ENCODE measurements at regions not wholly inside any gene's neighbourhood (a gene's known extent, or its start where the extent isn't known, plus 50 kb on each side); places are given as distances from the start of the nearest gene placed in this dataset.

DNA sequence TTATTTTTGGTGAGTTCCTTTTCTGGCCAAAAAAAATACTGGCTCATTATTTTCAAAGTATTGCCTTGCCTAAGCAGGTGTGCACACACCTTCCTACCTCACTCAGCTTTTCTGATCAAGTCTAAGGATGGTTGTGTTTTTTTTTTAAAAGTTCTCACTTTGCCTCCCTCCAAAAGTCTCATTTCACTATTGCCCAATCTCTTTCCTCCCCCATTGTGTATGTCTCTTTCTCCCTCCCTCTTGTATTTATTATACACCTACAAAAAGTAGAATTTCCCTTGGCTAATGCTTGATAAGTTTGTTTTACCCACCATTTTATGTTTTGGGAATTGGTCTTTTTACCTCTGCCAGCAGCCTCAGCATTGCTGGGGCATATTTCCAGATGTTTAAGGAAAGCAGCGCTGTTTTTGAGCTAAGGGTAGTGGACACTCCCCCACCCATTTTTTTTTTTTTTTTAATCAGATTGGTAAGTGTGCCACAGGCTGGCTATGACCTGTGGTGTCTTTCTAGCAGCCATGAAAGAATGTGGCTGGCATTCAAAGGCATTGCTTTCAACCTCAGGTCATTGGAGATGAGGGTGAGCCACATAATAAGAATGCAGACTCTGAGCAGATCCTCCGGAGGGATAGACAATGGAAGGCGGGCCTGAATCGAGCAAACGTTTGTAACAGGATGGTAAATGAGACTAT lies 668.6 kb downstream of the UTRN start:
- intact Hi-C loops (cut with DNase I, micrococcal nuclease), result no loop called here
- TF ChIP-seq, protein P1, sequence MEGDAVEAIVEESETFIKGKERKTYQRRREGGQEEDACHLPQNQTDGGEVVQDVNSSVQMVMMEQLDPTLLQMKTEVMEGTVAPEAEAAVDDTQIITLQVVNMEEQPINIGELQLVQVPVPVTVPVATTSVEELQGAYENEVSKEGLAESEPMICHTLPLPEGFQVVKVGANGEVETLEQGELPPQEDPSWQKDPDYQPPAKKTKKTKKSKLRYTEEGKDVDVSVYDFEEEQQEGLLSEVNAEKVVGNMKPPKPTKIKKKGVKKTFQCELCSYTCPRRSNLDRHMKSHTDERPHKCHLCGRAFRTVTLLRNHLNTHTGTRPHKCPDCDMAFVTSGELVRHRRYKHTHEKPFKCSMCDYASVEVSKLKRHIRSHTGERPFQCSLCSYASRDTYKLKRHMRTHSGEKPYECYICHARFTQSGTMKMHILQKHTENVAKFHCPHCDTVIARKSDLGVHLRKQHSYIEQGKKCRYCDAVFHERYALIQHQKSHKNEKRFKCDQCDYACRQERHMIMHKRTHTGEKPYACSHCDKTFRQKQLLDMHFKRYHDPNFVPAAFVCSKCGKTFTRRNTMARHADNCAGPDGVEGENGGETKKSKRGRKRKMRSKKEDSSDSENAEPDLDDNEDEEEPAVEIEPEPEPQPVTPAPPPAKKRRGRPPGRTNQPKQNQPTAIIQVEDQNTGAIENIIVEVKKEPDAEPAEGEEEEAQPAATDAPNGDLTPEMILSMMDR (IDR thresholded peaks at IDR 0.05), result no peak
- no peak for ATAC-seq (ENCODE audit: poor library complexity)
- Mint-ChIP-seq H3K4me3 (no peak overlapping the region), H3K27me3 (no peaks in the 10 kb centered on the region), H3K27ac (no peak overlapping the region), H3K9me3 (no peaks in the 10 kb centered on the region), H3K36me3 (ENCODE audit: low read depth) (no peaks in the 10 kb centered on the region), H3K4me1 (ENCODE audit: low read depth) (no peaks in the 10 kb centered on the region)
- ChIA-PET CTCF (no interaction called here), POLR2A (no interaction called here)
- Histone ChIP-seq H3K27ac (ENCODE audit: low read depth in 1 of 2, low read length in 2 of 2) (no peak overlapping the region), H3K27me3 (ENCODE audit: control insufficient read depth in 1 of 2, insufficient read depth in 2 of 2, low read length in 2 of 2) (no peaks in the 10 kb centered on the region), H3K9me3 (ENCODE audit: control insufficient read depth in 1 of 2, insufficient read depth in 1 of 2, low read length in 2 of 2) (no peaks in the 10 kb centered on the region), H3K4me1 (ENCODE audit: insufficient read depth, low read length) (no peaks in the 10 kb centered on the region), H3K36me3 (ENCODE audit: insufficient read depth, low read length) (no peaks in the 10 kb centered on the region), H3K4me3 (ENCODE audit: low read length) (no peak overlapping the region)
- DNase-seq, result no peak

DNA sequence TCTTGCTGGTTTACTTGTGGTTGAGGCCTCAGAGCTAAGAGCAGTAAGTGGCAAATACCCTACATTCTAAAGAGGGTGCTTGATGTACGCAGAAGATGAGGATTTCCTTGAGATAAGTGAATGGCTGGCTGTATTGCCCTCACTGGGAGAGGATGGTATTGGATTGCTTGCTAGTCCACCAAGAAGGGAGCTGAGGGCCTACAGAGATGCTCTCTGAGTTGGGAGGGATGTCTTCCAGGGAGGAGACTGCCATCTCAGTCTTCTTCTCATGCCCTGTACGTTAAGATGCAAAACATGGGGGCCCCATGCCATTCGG lies 669.1 kb downstream of the UTRN start:
- no peak overlapping the region for H3K4me3 Mint-ChIP-seq
- H3K36me3 ChIP-seq (ENCODE audit: insufficient read depth, low read length), result no peaks in the 10 kb centered on the region
- H3K36me3 Mint-ChIP-seq (ENCODE audit: low read depth), result no peaks in the 10 kb centered on the region
- no peak for DNase-seq
- no peaks in the 10 kb centered on the region for H3K27me3 Mint-ChIP-seq
- ChIA-PET CTCF (no interaction called here), POLR2A (no interaction called here)
- H3K27ac Mint-ChIP-seq, result no peak overlapping the region
- H3K4me1 Mint-ChIP-seq (ENCODE audit: low read depth), result no peaks in the 10 kb centered on the region
- H3K9me3 Mint-ChIP-seq, result no peaks in the 10 kb centered on the region
- H3K4me3 ChIP-seq (ENCODE audit: low read length), result no peak overlapping the region
- TF ChIP-seq, protein P1 (IDR thresholded peaks at IDR 0.05), result no peak
- H3K27me3 ChIP-seq (ENCODE audit: control insufficient read depth in 1 of 2, insufficient read depth in 2 of 2, low read length in 2 of 2), result no peaks in the 10 kb centered on the region
- H3K27ac ChIP-seq (ENCODE audit: low read depth in 1 of 2, low read length in 2 of 2), result no peak overlapping the region
- no peaks in the 10 kb centered on the region for H3K4me1 ChIP-seq (ENCODE audit: insufficient read depth, low read length)
- intact Hi-C loops (cut with DNase I, micrococcal nuclease), result no loop called here
- no peaks in the 10 kb centered on the region for H3K9me3 ChIP-seq (ENCODE audit: control insufficient read depth in 1 of 2, insufficient read depth in 1 of 2, low read length in 2 of 2)
- no peak for ATAC-seq (ENCODE audit: poor library complexity)

DNA sequence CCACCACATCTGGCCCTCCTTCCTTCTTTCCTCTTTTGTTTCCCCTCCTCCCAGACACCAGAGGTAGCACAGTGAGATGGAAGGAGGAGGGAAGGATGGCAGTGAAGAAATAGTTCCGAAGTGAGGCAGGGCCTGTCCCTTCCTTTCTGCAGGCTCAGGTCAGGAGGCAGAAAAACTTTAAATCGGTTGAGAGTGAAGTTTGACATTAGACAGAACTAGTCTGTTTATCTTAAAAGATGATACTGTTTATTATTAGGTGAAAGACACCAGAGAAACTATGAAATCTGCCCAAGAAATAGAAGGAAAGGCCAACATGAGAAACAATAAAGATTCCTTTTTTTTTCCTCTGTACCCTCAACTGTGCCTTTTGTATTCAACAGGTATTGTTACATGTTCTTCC lies 670.3 kb downstream of the UTRN start:
- Histone ChIP-seq H3K36me3 (ENCODE audit: insufficient read depth, low read length) (no peaks in the 10 kb centered on the region), H3K27me3 (ENCODE audit: control insufficient read depth in 1 of 2, insufficient read depth in 2 of 2, low read length in 2 of 2) (no peaks in the 10 kb centered on the region), H3K4me3 (ENCODE audit: low read length) (no peak overlapping the region), H3K27ac (ENCODE audit: low read depth in 1 of 2, low read length in 2 of 2) (no peak overlapping the region), H3K4me1 (ENCODE audit: insufficient read depth, low read length) (no peaks in the 10 kb centered on the region), H3K9me3 (ENCODE audit: control insufficient read depth in 1 of 2, insufficient read depth in 1 of 2, low read length in 2 of 2) (no peaks in the 10 kb centered on the region)
- ATAC-seq (ENCODE audit: poor library complexity), result no peak
- Mint-ChIP-seq H3K9me3 (no peaks in the 10 kb centered on the region), H3K36me3 (ENCODE audit: low read depth) (no peaks in the 10 kb centered on the region), H3K4me1 (ENCODE audit: low read depth) (no peaks in the 10 kb centered on the region), H3K27me3 (no peaks in the 10 kb centered on the region), H3K4me3 (no peak overlapping the region), H3K27ac (no peak overlapping the region)
- CTCF ChIA-PET, result no interaction called here
- TF ChIP-seq, protein P1 (IDR thresholded peaks at IDR 0.05), result no peak
- no peak for DNase-seq
- POLR2A ChIA-PET, result no interaction called here
- intact Hi-C loops (cut with DNase I, micrococcal nuclease), result no loop called here

Measured in CD4-positive, alpha-beta T cell (primary cell).